GM21825 (cell line): ENCODE measurements at regions not wholly inside any gene's neighbourhood (a gene's known extent, or its start where the extent isn't known, plus 50 kb on each side); places are given as distances from the start of the nearest gene placed in this dataset.

Experiments
- ATAC-seq: cut with Tn5 transposase; IDR thresholded peaks from one replicate; pipeline ENCODE4 v1.9.1; 2021; ENCODE audit warnings: mild to moderate bottlenecking, moderate library complexity; ENCODE audit not compliant: unreplicated experiment

GRCh38 chr2:221641181-221641871 lies 69.2 kb upstream of the EPHA4 start:
- ATAC-seq = no peak

- ATAC-seq = no peak
These were observed 68.6 kb upstream of the EPHA4 start for GRCh38 chr2:221640686-221641085.

- ATAC-seq = no peak
These were observed 65.7 kb upstream of the EPHA4 start for GRCh38 chr2:221637851-221638250.

GRCh38 chr2:221635949-221636348 lies 63.8 kb upstream of the EPHA4 start:
- no peak for ATAC-seq

- ATAC-seq = no peak
These were observed 57.4 kb upstream of the EPHA4 start for GRCh38 chr2:221629468-221629867.

GRCh38 chr2:221624475-221624874 lies 52.4 kb upstream of the EPHA4 start:
- no peak for ATAC-seq
